PC-3 (cell line): ENCODE measurements at regions not wholly inside any gene's neighbourhood (a gene's known extent, or its start where the extent isn't known, plus 50 kb on each side); places are given as distances from the start of the nearest gene placed in this dataset.

ENCODE experiments used
- ATAC-seq: fragments of 200-7000 bp; cut with Tn5 transposase; 2 replicates; pipeline ENCODE4 v1.9.1; 2020; ENCODE audit warnings: mild to moderate bottlenecking, moderate library complexity
- BruUV-seq: library from RNA; stranded (reverse); fragments of 400-500 nt; replicated peaks from 2 replicates; lab custom pipeline; 2021; lab: Mats Ljungman, UMichigan
- CTCF ChIA-PET: fragments of 300-600 bp; sonication (Branson Sonifier 250); formaldehyde crosslinking; loops from one replicate; lab custom pipeline; 2022; ENCODE audit warnings: antibody characterized with exemption; lab: Charles Lee
- POLR2A ChIA-PET: fragments of 300-600 bp; sonication (Branson Sonifier 250); formaldehyde crosslinking; loops from one replicate; lab custom pipeline; 2022; ENCODE audit warnings: antibody characterized with exemption; ENCODE audit not compliant: unreplicated experiment; lab: Charles Lee
- DNase-seq: peaks from one replicate; pipeline ENCODE4 v3.0.0-alpha.2; 2015
- H2AFZ ChIP-seq: fragments of 300-600 bp; sonication (generic); 2 replicates; pipeline ENCODE4 v1.6.0; 2016; ENCODE audit warnings: antibody characterized with exemption, low read length
- H3F3A ChIP-seq: fragments of 300-600 bp; sonication (generic); one replicate; pipeline ENCODE4 v1.6.0; 2017; ENCODE audit warnings: antibody characterized with exemption, low read length, control low read depth, mild to moderate bottlenecking; ENCODE audit not compliant: unreplicated experiment
- H3K27ac ChIP-seq: fragments of 300-600 bp; sonication (generic); 2 replicates; pipeline ENCODE4 v1.5.1; 2016; ENCODE audit warnings: mild to moderate bottlenecking, low read length
- H3K27me3 ChIP-seq: fragments of 300-600 bp; sonication (generic); 2 replicates; pipeline ENCODE4 v1.6.1; 2016; ENCODE audit warnings: low read length, mixed read lengths
- H3K36me3 ChIP-seq: fragments of 300-600 bp; sonication (generic); 2 replicates; pipeline ENCODE4 v1.6.1; 2016; ENCODE audit warnings: low read depth, mixed run types, low read length, mixed read lengths
- H3K4me1 ChIP-seq: fragments of 300-600 bp; sonication (generic); 2 replicates; pipeline ENCODE4 v1.5.1; 2016; ENCODE audit warnings: low read length; ENCODE audit not compliant: insufficient read depth
- H3K4me2 ChIP-seq: fragments of 300-600 bp; sonication (generic); 2 replicates; pipeline ENCODE4 v1.6.0; 2016; ENCODE audit warnings: low read length
- H3K4me3 ChIP-seq: fragments of 300-600 bp; sonication (generic); 2 replicates; pipeline ENCODE4 v1.5.1; 2016; ENCODE audit warnings: mild to moderate bottlenecking, low read length, mixed read lengths
- H3K79me2 ChIP-seq: fragments of 300-600 bp; sonication (generic); 2 replicates; pipeline ENCODE4 v1.6.1; 2017; ENCODE audit warnings: low read length, mixed read lengths
- H3K9ac ChIP-seq: fragments of 300-600 bp; sonication (generic); 2 replicates; pipeline ENCODE4 v1.6.0; 2016; ENCODE audit warnings: mild to moderate bottlenecking, low read length
- H3K9me2 ChIP-seq: fragments of 300-600 bp; sonication (generic); replicated peaks from 2 replicates; pipeline ENCODE4 v1.6.1; 2016; ENCODE audit warnings: mixed run types, low read length, mixed read lengths
- H3K9me3 ChIP-seq: fragments of 300-600 bp; sonication (generic); 2 replicates; pipeline ENCODE4 v1.6.1; 2016; ENCODE audit warnings: low read length, mixed read lengths
- H4K20me1 ChIP-seq: fragments of 300-600 bp; sonication (generic); 2 replicates; pipeline ENCODE4 v1.6.1; 2016; ENCODE audit warnings: low read length, mixed read lengths
- EZH2 ChIP-seq: fragments of 300-600 bp; sonication (generic); IDR thresholded peaks from one replicate; pipeline ENCODE4 v1.6.1; 2017; ENCODE audit warnings: antibody characterized with exemption, mild to moderate bottlenecking, low read length; ENCODE audit not compliant: unreplicated experiment
- EZH2phosphoT487 ChIP-seq: fragments of 300-600 bp; sonication (generic); IDR thresholded peaks from 2 replicates; pipeline ENCODE4 v1.6.1; 2018; ENCODE audit warnings: mild to moderate bottlenecking, antibody characterized with exemption, low read length, borderline replicate concordance
- intact Hi-C: fragments of 100-400 bp; cut with micrococcal nuclease; formaldehyde crosslinking; loops from 2 replicates; pipeline ENCODE4 v1.9.0; 2023
- TF ChIP-seq, protein P1 (sequence below): fragments of 300-600 bp; sonication (generic); conservative IDR thresholded peaks from 2 replicates; pipeline ENCODE4 v1.5.1; 2017; ENCODE audit warnings: antibody characterized with exemption, low read depth, mild to moderate bottlenecking, low read length

DNA sequence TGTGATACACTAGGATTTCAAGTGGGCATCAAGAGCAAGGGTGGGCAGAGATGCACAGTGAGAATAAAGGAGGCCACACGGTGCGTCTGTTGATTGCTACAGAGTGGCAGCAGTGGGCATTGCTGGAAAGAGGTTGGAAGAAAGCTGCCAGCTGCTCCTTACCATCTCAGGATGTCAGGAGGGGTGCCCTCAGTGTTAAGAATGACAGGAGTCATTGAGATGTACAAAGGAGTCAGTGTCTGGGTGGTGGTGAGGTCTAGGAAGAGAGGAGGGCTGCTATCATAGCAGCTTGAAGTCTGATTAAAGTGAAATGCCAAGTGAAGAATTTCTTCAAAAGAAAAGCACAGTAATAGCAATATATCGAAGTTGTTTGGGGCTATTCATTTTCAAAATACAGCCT lies 992.7 kb downstream of the TTLL7 start:
- no peaks in the 10 kb centered on the region for H3K36me3 ChIP-seq
- no peak overlapping the region for H3K4me3 ChIP-seq
- ChIA-PET CTCF (no interaction called here), POLR2A (no interaction called here)
- no peak for DNase-seq
- no peaks in the 10 kb centered on the region for H3K79me2 ChIP-seq
- no peak overlapping the region for H3K27ac ChIP-seq
- no peak overlapping the region for H3K4me2 ChIP-seq
- H3K9me2 ChIP-seq: no peaks in the 10 kb centered on the region
- TF ChIP-seq EZH2phosphoT487: no peak
- no peak overlapping the region for H2AFZ ChIP-seq
- no peaks in the 10 kb centered on the region for H3K9me3 ChIP-seq
- H3K4me1 ChIP-seq: no peaks in the 10 kb centered on the region
- no TSS peak for BruUV-seq
- intact Hi-C loops: no loop called here
- H4K20me1 ChIP-seq: no peaks in the 10 kb centered on the region
- no peaks in the 10 kb centered on the region for H3F3A ChIP-seq
- no peaks in the 10 kb centered on the region for H3K27me3 ChIP-seq
- no peak overlapping the region for H3K9ac ChIP-seq
- ATAC-seq: no peak

GRCh38 chr1:83000286-83000685 lies 998.6 kb downstream of the TTLL7 start:
- Histone ChIP-seq H3K4me2 (no peak overlapping the region), H3K79me2 (no peaks in the 10 kb centered on the region), H3K9ac (no peak overlapping the region), H3K4me3 (no peak overlapping the region), H2AFZ (no peak overlapping the region), H3K9me3 (no peaks in the 10 kb centered on the region), H3K27me3 (no peaks in the 10 kb centered on the region), H3F3A (no peaks in the 10 kb centered on the region), H3K9me2 (no peaks in the 10 kb centered on the region), H3K4me1 (no peaks in the 10 kb centered on the region), H4K20me1 (no peaks in the 10 kb centered on the region), H3K27ac (no peak overlapping the region), H3K36me3 (no peaks in the 10 kb centered on the region)
- no TSS peak for BruUV-seq
- TF ChIP-seq EZH2 (no peak), EZH2phosphoT487 (no peak)
- TF ChIP-seq, protein P1, sequence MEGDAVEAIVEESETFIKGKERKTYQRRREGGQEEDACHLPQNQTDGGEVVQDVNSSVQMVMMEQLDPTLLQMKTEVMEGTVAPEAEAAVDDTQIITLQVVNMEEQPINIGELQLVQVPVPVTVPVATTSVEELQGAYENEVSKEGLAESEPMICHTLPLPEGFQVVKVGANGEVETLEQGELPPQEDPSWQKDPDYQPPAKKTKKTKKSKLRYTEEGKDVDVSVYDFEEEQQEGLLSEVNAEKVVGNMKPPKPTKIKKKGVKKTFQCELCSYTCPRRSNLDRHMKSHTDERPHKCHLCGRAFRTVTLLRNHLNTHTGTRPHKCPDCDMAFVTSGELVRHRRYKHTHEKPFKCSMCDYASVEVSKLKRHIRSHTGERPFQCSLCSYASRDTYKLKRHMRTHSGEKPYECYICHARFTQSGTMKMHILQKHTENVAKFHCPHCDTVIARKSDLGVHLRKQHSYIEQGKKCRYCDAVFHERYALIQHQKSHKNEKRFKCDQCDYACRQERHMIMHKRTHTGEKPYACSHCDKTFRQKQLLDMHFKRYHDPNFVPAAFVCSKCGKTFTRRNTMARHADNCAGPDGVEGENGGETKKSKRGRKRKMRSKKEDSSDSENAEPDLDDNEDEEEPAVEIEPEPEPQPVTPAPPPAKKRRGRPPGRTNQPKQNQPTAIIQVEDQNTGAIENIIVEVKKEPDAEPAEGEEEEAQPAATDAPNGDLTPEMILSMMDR: no peak
- POLR2A ChIA-PET: no interaction called here
- DNase-seq (no peak), ATAC-seq (no peak)
- CTCF ChIA-PET: interaction anchor here (0.6 kb wide), 1 partner anchor 704 kb away, joined by 5 read pairs; no protein-coding TSS in a partner anchor
- intact Hi-C loops: no loop called here

DNA sequence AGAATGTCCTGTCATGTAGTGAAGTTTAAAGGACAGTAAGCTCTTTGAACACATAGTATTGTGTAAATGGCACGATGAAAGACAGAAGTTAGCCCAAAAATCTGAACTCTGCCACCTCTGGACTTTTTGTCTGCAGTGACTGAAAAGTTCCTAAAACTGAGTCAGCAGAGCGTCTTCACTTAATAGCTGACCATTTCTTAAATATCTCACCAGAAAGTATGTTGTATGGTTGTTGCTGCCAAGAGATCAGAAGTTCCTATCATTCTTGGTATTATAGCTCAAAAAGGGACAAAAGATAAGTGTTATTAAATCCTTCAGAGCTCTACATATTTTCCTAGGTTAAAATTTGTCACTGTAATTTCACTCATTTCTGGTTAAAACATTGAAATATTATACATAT lies 1003.0 kb downstream of the TTLL7 start:
- no peak overlapping the region for H2AFZ ChIP-seq
- H3K4me1 ChIP-seq: no peaks in the 10 kb centered on the region
- CTCF ChIA-PET: no interaction called here
- H3K27ac ChIP-seq: no peak overlapping the region
- no peaks in the 10 kb centered on the region for H3K9me3 ChIP-seq
- no peak overlapping the region for H3K9ac ChIP-seq
- intact Hi-C loops: no loop called here
- no peaks in the 10 kb centered on the region for H3K9me2 ChIP-seq
- H3K4me2 ChIP-seq: no peak overlapping the region
- H3K36me3 ChIP-seq: no peaks in the 10 kb centered on the region
- H3F3A ChIP-seq: no peaks in the 10 kb centered on the region
- TF ChIP-seq EZH2phosphoT487: no peak
- POLR2A ChIA-PET: no interaction called here
- H3K27me3 ChIP-seq: no peaks in the 10 kb centered on the region
- H3K4me3 ChIP-seq: no peak overlapping the region
- DNase-seq (no peak), ATAC-seq (no peak)
- no peaks in the 10 kb centered on the region for H3K79me2 ChIP-seq
- H4K20me1 ChIP-seq: no peaks in the 10 kb centered on the region
- BruUV-seq: no TSS peak
